Stomach (tissue), 4 donors: ENCODE measurements at regions not wholly inside any gene's neighbourhood (a gene's known extent, or its start where the extent isn't known, plus 50 kb on each side); places are given as distances from the start of the nearest gene placed in this dataset.

ENCODE experiments used
- CTCF ChIP-seq, 7 experiments: fragments of 450-650 bp in 4 of 7; fragments of 200-600 bp in 3 of 7; sonication (generic) in 3 of 7; IDR thresholded peaks; one replicate each; pipeline ENCODE4 v1.5.1; 2016 to 2019; ENCODE audit warnings: antibody characterized with exemption in 7 of 7, control low read depth in 2 of 7, mild to moderate bottlenecking in 1 of 7
- EP300 ChIP-seq: sonication (generic); formaldehyde crosslinking; IDR thresholded peaks from one replicate; pipeline ENCODE4 v1.6.1; 2017; ENCODE audit warnings: antibody characterized with exemption

DNA sequence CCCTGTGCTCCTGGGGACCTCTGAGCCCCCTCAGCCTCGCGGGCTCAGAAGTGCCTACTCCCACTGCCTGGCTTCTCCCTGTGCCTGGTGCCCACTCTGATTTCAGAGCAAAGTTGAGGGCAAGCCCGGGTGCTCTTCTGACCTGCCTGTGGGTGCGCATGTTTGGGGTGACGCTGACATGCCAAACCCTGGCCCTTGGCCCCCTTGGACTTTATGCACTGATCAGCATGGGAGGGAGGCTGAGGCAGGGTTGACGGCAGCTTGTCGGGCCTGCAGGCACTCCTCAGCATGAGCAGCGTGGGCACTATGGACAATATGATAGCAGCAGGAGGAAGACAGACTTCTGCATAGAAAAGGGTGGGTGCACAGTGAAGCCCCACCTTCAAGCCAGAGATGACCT is 279.3 kb upstream of the KLF12 start:
- TF ChIP-seq EP300, result no peak
- TF ChIP-seq CTCF (IDR thresholded peaks at IDR 0.05), result no peak
